ENCODE measurements at regions not wholly inside any gene's neighbourhood (a gene's known extent, or its start where the extent isn't known, plus 50 kb on each side); places are given as distances from the start of the nearest gene placed in this dataset.
"Not testable (repeated sequence)": the region's sequence is repeated elsewhere in the genome, so short reads cannot be mapped to it uniquely, and the experiment has no call there.

DNA sequence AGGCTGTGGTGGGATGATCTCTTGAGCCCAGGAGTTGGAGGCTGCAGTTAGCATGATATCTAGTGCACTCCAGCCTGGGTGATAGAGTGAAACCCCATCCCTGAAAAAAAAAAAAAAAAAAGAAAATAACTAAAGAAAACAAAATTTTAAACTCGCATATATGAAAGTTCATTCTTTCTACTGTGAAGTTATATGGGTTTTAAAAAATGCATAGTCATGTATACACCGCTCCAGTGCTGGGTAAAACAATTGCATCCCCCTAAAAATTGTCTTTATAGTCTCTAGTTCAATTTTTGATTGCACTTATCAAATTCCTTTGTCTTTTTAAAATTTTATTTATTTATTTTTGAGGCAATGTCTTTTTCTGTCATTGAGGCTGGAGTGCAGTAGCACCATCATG, 65.0 kb upstream of the ACYP2 start:
- no peak overlapping the region for H3K4me3 ChIP-seq

DNA sequence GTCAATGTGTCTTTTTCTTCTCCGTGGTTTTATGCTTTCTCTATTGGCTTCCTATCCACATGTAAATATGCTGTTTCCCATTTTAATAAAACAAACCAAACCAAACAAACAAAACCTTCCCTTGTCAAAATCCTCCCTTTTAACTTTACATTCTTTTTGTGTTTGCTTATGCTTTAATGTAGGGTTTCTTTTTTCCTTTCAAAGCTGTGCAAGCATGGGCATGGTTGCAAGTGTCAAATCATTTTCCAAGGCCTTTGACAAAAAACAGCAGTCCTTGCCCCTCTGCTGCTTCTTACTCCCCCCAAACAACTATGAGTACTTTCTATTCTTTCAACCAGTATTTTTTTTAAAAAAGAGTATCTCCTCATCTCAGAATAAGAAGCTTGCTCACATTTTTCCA, 66.0 kb upstream of the ACYP2 start:
- H3K27ac ChIP-seq: no peak overlapping the region
- H3K79me2 ChIP-seq: no peaks in the 10 kb centered on the region
- TF ChIP-seq EZH2 (IDR thresholded peaks at IDR 0.05; ENCODE audit: borderline replicate concordance) (no peak), EZH2phosphoT487 (IDR thresholded peaks at IDR 0.05; ENCODE audit: low read depth, severe bottlenecking, unreplicated experiment) (no peak)
- TF ChIP-seq, protein P1, sequence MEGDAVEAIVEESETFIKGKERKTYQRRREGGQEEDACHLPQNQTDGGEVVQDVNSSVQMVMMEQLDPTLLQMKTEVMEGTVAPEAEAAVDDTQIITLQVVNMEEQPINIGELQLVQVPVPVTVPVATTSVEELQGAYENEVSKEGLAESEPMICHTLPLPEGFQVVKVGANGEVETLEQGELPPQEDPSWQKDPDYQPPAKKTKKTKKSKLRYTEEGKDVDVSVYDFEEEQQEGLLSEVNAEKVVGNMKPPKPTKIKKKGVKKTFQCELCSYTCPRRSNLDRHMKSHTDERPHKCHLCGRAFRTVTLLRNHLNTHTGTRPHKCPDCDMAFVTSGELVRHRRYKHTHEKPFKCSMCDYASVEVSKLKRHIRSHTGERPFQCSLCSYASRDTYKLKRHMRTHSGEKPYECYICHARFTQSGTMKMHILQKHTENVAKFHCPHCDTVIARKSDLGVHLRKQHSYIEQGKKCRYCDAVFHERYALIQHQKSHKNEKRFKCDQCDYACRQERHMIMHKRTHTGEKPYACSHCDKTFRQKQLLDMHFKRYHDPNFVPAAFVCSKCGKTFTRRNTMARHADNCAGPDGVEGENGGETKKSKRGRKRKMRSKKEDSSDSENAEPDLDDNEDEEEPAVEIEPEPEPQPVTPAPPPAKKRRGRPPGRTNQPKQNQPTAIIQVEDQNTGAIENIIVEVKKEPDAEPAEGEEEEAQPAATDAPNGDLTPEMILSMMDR (IDR thresholded peaks at IDR 0.05; ENCODE audit: poor library complexity): no peak
- no peak overlapping the region for H2AFZ ChIP-seq
- H3K9me2 ChIP-seq (replicated peaks; ENCODE audit: insufficient read depth): no peaks in the 10 kb centered on the region
- H3K4me3 ChIP-seq: no peak overlapping the region
- H3K9me3 ChIP-seq (ENCODE audit: low read depth): no peaks in the 10 kb centered on the region
- 44% methylated on average over 1 of the region's 1 CpG for WGBS (ENCODE audit: low lambda C conversion rate, missing lambda C conversion rate)
- H3K4me2 ChIP-seq: no peak overlapping the region
- no peaks in the 10 kb centered on the region for H4K20me1 ChIP-seq (ENCODE audit: insufficient read depth, poor library complexity, severe bottlenecking)
- H3K4me1 ChIP-seq (ENCODE audit: insufficient read depth): no peaks in the 10 kb centered on the region
- H3K36me3 ChIP-seq (replicated peaks; ENCODE audit: insufficient read depth, low read depth): no peaks in the 10 kb centered on the region
- no peak for DNase-seq (ENCODE audit: low spot score)
- H3K27me3 ChIP-seq: no peaks in the 10 kb centered on the region

More for the DNA sequence above, 65.0 kb upstream of the ACYP2 start:
- Histone ChIP-seq H3K36me3 (replicated peaks; ENCODE audit: insufficient read depth, low read depth) (no peaks in the 10 kb centered on the region), H3K79me2 (no peaks in the 10 kb centered on the region), H4K20me1 (ENCODE audit: insufficient read depth, poor library complexity, severe bottlenecking) (no peaks in the 10 kb centered on the region), H3K27me3 (no peaks in the 10 kb centered on the region), H2AFZ (no peak overlapping the region), H3K4me1 (ENCODE audit: insufficient read depth) (no peaks in the 10 kb centered on the region), H3K9me2 (replicated peaks; ENCODE audit: insufficient read depth) (no peaks in the 10 kb centered on the region), H3K4me2 (no peak overlapping the region), H3K9me3 (ENCODE audit: low read depth) (no peaks in the 10 kb centered on the region), H3K27ac (no peak overlapping the region)
- DNase-seq (ENCODE audit: low spot score): no peak
- 98% methylated on average over 2 of the region's 2 CpGs for WGBS (ENCODE audit: low lambda C conversion rate, missing lambda C conversion rate)
- TF ChIP-seq, protein P1 (IDR thresholded peaks at IDR 0.05; ENCODE audit: poor library complexity): no peak
- no peak for TF ChIP-seq EZH2phosphoT487 (IDR thresholded peaks at IDR 0.05; ENCODE audit: low read depth, severe bottlenecking, unreplicated experiment)
- no peak for TF ChIP-seq EZH2 (IDR thresholded peaks at IDR 0.05; ENCODE audit: borderline replicate concordance)

DNA sequence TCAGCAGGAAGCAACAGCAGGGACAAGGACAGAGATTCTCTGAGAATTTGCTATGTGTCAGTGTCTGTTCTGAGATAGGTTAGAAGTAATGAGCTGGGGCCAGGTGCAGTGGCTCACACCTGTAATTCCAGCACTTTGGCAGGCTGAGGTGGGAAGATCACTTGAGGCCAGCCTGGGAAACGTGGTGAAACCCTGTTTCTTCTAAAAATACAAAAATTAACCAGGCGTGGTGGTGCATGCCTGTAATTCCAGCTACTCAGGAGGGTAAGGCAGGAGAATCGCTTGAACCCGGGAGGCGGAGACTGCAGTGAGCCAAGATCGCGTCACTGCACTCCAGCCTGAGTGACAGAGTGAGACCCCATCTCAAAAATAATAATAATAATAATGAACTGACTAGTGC, 66.5 kb upstream of the ACYP2 start:
- DNase-seq (ENCODE audit: low spot score); H3K9me2 ChIP-seq (replicated peaks; ENCODE audit: insufficient read depth): not testable (repeated sequence)

DNA sequence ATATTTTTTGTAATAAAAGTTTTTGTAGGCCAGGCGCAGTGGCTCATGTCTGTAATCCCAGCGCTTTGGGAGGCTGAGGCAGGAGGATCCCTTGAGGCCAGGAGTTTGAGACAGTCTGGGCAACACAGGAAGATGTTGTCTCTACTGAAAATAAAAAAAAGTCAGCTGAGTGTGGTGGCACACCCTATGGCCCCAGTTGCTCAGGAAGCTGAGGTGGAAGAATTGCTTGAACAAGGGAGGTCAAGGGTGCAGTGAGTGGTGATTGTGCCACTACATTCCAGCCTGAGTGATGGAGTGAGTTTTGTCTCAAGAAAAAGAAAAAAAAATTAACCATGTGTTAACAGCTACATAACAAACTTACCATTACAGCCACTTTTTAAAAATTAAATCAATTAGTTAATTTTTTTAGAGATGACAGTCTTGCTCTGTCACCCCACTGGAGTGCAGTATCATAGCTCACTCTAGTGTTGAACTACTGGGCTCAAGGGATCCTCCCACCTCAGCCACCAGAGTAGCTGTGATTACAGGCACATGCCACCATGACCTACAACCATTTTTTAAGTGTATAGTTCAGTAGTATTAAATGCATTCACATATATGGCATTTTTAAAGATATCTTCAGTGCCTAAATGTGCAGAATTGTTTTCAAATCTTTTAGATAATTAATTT, 67.2 kb upstream of the ACYP2 start:
- H3K9me3 ChIP-seq (ENCODE audit: low read depth): no peaks in the 10 kb centered on the region
- DNase-seq (ENCODE audit: low spot score): no peak
- no peak overlapping the region for H3K4me2 ChIP-seq
- no peak overlapping the region for H3K27ac ChIP-seq
- no peak overlapping the region for H2AFZ ChIP-seq
- no peaks in the 10 kb centered on the region for H3K27me3 ChIP-seq
- H4K20me1 ChIP-seq (ENCODE audit: insufficient read depth, poor library complexity, severe bottlenecking): no peaks in the 10 kb centered on the region
- no peaks in the 10 kb centered on the region for H3K9me2 ChIP-seq (replicated peaks; ENCODE audit: insufficient read depth)
- H3K79me2 ChIP-seq: no peaks in the 10 kb centered on the region
- H3K4me3 ChIP-seq: no peak overlapping the region
- H3K36me3 ChIP-seq (replicated peaks; ENCODE audit: insufficient read depth, low read depth): no peaks in the 10 kb centered on the region
- H3K4me1 ChIP-seq (ENCODE audit: insufficient read depth): no peaks in the 10 kb centered on the region
- WGBS (ENCODE audit: low lambda C conversion rate, missing lambda C conversion rate): 98% methylated on average over 2 of the region's 2 CpGs
- TF ChIP-seq, protein P1 (IDR thresholded peaks at IDR 0.05; ENCODE audit: poor library complexity): no peak
- TF ChIP-seq EZH2phosphoT487 (IDR thresholded peaks at IDR 0.05; ENCODE audit: low read depth, severe bottlenecking, unreplicated experiment) (no peak), EZH2 (IDR thresholded peaks at IDR 0.05; ENCODE audit: borderline replicate concordance) (no peak)

More for the DNA sequence above, 66.5 kb upstream of the ACYP2 start:
- H3K36me3 ChIP-seq (replicated peaks; ENCODE audit: insufficient read depth, low read depth); H3K9me3 ChIP-seq (ENCODE audit: low read depth); H4K20me1 ChIP-seq (ENCODE audit: insufficient read depth, poor library complexity, severe bottlenecking); H3K4me1 ChIP-seq (ENCODE audit: insufficient read depth); H3K27ac ChIP-seq; H3K4me2 ChIP-seq; H2AFZ ChIP-seq; H3K79me2 ChIP-seq; H3K4me3 ChIP-seq; H3K27me3 ChIP-seq: not testable (repeated sequence)
- WGBS (ENCODE audit: low lambda C conversion rate, missing lambda C conversion rate): 82% methylated on average over 7 of the region's 7 CpGs
